Sigmoid colon (tissue), 6 donors: ENCODE measurements at regions not wholly inside any gene's neighbourhood (a gene's known extent, or its start where the extent isn't known, plus 50 kb on each side); places are given as distances from the start of the nearest gene placed in this dataset.

Experiments used
- DNase-seq: peaks from one replicate; pipeline ENCODE4 v3.0.0-alpha.2; 2019
- H3K27ac ChIP-seq, 4 donors: fragments of 200-600 bp; sonication (generic); one replicate each; pipeline ENCODE4 v1.5.1; 2016 to 2019; ENCODE audit warnings: mild to moderate bottlenecking in 1 of 4
- H3K27me3 ChIP-seq, 3 donors: fragments of 200-600 bp; sonication (generic); one replicate each; pipeline ENCODE4 v1.5.1; 2019; ENCODE audit warnings: mild to moderate bottlenecking in 1 of 3
- H3K36me3 ChIP-seq, 4 donors: fragments of 200-600 bp; sonication (generic); one replicate each; pipeline ENCODE4 v1.5.1; 2016 to 2019
- H3K4me1 ChIP-seq, 4 donors: fragments of 200-600 bp; sonication (generic); one replicate each; pipeline ENCODE4 v1.5.1; 2017 to 2019
- H3K4me3 ChIP-seq, 4 donors: fragments of 200-600 bp; sonication (generic); one replicate each; pipeline ENCODE4 v1.5.1; 2017 to 2019; ENCODE audit warnings: mild to moderate bottlenecking in 2 of 4, moderate library complexity in 1 of 4
- H3K9me3 ChIP-seq, 4 donors: fragments of 200-600 bp in 3 of 4; sonication (generic) in 3 of 4; one replicate each; pipeline versions ENCODE4 v1.5.1 to v1.6.1; 2013 to 2019
- EP300 ChIP-seq, 4 donors: sonication (generic); formaldehyde crosslinking; IDR thresholded peaks; one replicate each; pipeline ENCODE4 v1.6.1; 2017; ENCODE audit warnings: antibody characterized with exemption in 4 of 4
- POLR2A ChIP-seq, 2 donors: fragments of 450-650 bp; IDR thresholded peaks; one replicate each; pipeline ENCODE4 v1.6.1; 2016; ENCODE audit warnings: antibody characterized with exemption in 2 of 2, mild to moderate bottlenecking in 2 of 2, moderate library complexity in 2 of 2
- POLR2AphosphoS5 ChIP-seq, 4 donors: sonication (generic); formaldehyde crosslinking; IDR thresholded peaks; one replicate each; pipeline ENCODE4 v1.6.1; 2017; ENCODE audit warnings: antibody characterized with exemption in 4 of 4
- WGBS, 2 donors: extraction: QIAGEN DNeasy Blood & Tissue Kit; methylation state at CpG; one replicate each; pipeline ENCODE4 v1.1.7; 2013; 5-methylcytosine and 5-hydroxymethylcytosine counted together
- intact Hi-C: fragments of 100-400 bp; cut with DNase I; formaldehyde crosslinking; loops from one replicate; pipeline ENCODE4 v1.15.1; 2023
- TF ChIP-seq, protein P1 (sequence below), 4 experiments: fragments of 450-650 bp in 3 of 4; fragments of 200-600 bp in 1 of 4; IDR thresholded peaks; one replicate each; pipeline ENCODE4 v1.5.1; 2016 to 2019; ENCODE audit warnings: antibody characterized with exemption in 4 of 4, mild to moderate bottlenecking in 3 of 4, moderate library complexity in 2 of 4
- donor health status: healthy with polysubstance abuse.
- donor health status: healthy.

DNA sequence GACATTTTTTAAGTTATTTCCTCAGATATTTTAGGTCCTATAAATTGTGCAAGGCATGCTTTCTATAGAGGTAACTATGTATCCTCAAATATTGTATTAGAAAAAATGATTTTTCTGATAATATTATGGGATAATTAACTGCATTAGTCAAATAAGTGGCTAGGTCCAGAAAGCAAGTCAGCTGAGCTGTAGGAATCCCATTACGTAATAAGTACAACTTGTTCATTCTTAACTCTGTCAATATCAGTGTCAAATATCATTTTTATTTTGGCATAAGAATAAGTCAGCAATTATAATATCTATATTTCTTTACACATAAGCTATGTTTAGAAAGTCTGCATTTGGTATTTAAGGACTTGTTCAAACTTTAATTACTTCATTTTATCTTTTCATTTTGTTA is 830.9 kb upstream of the GJE1 start:
- intact Hi-C loops, result no loop called here
- Histone ChIP-seq H3K4me3 (no peak overlapping the region), H3K9me3 (no peaks in the 10 kb centered on the region), H3K4me1 (no peaks in the 10 kb centered on the region), H3K36me3 (no peaks in the 10 kb centered on the region), H3K27ac (no peak overlapping the region), H3K27me3 (no peaks in the 10 kb centered on the region)
- no peak for DNase-seq
- WGBS, 2 donors, result 83 to 90% methylated on average over 1 of the region's 1 CpG
- TF ChIP-seq, protein P1, sequence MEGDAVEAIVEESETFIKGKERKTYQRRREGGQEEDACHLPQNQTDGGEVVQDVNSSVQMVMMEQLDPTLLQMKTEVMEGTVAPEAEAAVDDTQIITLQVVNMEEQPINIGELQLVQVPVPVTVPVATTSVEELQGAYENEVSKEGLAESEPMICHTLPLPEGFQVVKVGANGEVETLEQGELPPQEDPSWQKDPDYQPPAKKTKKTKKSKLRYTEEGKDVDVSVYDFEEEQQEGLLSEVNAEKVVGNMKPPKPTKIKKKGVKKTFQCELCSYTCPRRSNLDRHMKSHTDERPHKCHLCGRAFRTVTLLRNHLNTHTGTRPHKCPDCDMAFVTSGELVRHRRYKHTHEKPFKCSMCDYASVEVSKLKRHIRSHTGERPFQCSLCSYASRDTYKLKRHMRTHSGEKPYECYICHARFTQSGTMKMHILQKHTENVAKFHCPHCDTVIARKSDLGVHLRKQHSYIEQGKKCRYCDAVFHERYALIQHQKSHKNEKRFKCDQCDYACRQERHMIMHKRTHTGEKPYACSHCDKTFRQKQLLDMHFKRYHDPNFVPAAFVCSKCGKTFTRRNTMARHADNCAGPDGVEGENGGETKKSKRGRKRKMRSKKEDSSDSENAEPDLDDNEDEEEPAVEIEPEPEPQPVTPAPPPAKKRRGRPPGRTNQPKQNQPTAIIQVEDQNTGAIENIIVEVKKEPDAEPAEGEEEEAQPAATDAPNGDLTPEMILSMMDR (IDR thresholded peaks at IDR 0.05), result no peak
- TF ChIP-seq POLR2A (IDR thresholded peaks at IDR 0.05) (no peak), POLR2AphosphoS5 (IDR thresholded peaks at IDR 0.05) (no peak), EP300 (IDR thresholded peaks at IDR 0.05) (no peak)

DNA sequence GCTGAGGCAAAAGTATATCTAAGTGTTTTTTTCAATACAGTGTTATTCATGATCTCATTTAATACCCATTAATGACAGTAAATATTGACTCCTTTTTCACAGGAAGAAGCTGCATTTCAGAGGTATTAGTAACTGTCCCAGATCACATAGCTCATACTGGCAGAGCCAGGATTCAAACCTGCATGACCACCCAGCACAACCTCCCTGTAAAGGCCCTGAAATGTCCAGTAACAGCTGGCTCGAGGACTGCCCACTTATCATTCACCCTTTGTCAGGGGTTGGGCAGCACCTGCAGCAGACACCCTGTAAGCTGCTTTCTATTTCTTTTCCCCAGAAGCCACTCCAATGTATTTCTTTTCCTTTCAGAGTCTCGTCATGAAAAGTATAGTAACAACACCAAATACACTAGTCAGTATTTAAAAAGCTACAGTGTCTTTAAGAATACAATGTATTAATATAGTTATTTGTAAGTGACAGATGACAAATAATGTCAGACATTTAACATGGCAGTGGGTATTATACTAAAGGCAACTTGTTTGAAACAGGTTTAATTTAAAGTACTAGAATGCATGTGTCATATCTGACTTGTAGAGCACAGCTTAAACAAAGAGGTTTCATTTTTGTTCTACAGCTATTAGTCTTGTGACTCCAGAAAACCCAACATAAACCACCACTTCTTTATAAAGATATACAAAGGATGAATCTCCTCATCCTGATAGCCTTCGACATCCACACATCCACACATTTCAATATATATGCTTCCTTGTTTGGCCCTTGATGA is 841.6 kb upstream of the GJE1 start:
- no peak for DNase-seq
- Histone ChIP-seq H3K4me3 (no peak overlapping the region), H3K9me3 (peaks cover 0 to 4% (median 0%) of the 10 kb centered on the region in 4 donors), H3K4me1 (no peaks in the 10 kb centered on the region), H3K36me3 (no peaks in the 10 kb centered on the region), H3K27ac (no peak overlapping the region), H3K27me3 (no peaks in the 10 kb centered on the region)
- intact Hi-C loops, result no loop called here
- TF ChIP-seq POLR2A (IDR thresholded peaks at IDR 0.05) (no peak), POLR2AphosphoS5 (IDR thresholded peaks at IDR 0.05) (no peak)
- WGBS, 2 donors, result 73 to 81% methylated on average over 3 of the region's 3 CpGs

DNA sequence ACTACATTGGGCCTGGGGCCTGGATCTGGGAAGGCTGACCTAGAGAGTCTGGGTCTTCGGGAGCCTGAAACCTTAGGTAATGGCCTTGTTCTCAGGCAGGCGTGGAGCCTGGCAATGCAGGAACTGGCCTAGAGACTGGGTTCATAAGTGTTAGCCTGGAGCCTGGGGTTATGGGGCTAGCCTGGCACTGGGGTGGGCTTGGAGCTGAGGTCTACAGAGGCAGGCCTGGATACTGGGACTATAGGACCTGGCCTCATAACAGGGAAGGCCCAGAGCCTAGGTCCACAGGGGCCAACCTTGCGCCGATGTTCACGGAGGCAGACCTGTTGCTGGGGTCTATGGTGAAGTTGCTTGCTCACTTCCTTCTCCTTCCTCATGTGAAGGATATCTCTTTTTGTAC is 843.8 kb upstream of the GJE1 start:
- no peak overlapping the region for H3K4me3 ChIP-seq
- TF ChIP-seq POLR2A (IDR thresholded peaks at IDR 0.05), result no peak
- TF ChIP-seq POLR2AphosphoS5 (IDR thresholded peaks at IDR 0.05), result no peak
- TF ChIP-seq, protein P1 (IDR thresholded peaks at IDR 0.05), result no peak
- TF ChIP-seq EP300 (IDR thresholded peaks at IDR 0.05), result no peak
- peaks cover 0 to 4% (median 0%) of the 10 kb centered on the region in 4 donors for H3K9me3 ChIP-seq
- WGBS, 2 donors, result 92 to 95% methylated on average over 5 of the region's 5 CpGs
- DNase-seq, result no peak
- intact Hi-C loops, result no loop called here
- H3K36me3 ChIP-seq, result no peaks in the 10 kb centered on the region
- H3K4me1 ChIP-seq, result no peaks in the 10 kb centered on the region
- H3K27ac ChIP-seq, result no peak overlapping the region
- no peaks in the 10 kb centered on the region for H3K27me3 ChIP-seq

DNA sequence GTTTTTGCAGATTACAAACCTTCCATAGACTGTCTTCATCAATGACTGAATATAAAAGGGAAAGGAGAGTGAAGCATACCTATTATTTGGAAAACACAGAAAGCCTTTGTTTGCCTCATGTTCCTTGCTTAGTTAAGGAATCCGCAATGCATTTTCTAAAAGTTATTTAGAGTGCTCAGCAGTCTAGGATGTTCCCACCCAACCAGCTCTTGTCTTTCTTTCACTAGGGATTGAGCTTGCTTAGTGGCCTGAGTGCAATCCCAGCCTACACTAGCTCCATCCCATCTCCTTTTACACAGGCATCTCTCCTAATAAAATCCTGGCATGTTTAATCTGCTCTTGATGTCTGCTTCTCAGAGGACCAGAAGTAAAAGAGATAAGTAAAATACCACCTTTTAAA is 850.5 kb upstream of the GJE1 start:
- DNase-seq, result no peak
- intact Hi-C loops, result no loop called here
- WGBS, 2 donors, result 91 to 94% methylated on average over 1 of the region's 1 CpG
- TF ChIP-seq POLR2A (IDR thresholded peaks at IDR 0.05), result no peak
- no peak for TF ChIP-seq POLR2AphosphoS5 (IDR thresholded peaks at IDR 0.05)
- TF ChIP-seq, protein P1 (IDR thresholded peaks at IDR 0.05), result no peak
- no peak for TF ChIP-seq EP300 (IDR thresholded peaks at IDR 0.05)
- H3K4me1 ChIP-seq, result no peaks in the 10 kb centered on the region
- H3K27me3 ChIP-seq, result no peaks in the 10 kb centered on the region
- no peak overlapping the region for H3K27ac ChIP-seq
- no peaks in the 10 kb centered on the region for H3K36me3 ChIP-seq
- no peak overlapping the region for H3K4me3 ChIP-seq
- no peaks in the 10 kb centered on the region for H3K9me3 ChIP-seq

DNA sequence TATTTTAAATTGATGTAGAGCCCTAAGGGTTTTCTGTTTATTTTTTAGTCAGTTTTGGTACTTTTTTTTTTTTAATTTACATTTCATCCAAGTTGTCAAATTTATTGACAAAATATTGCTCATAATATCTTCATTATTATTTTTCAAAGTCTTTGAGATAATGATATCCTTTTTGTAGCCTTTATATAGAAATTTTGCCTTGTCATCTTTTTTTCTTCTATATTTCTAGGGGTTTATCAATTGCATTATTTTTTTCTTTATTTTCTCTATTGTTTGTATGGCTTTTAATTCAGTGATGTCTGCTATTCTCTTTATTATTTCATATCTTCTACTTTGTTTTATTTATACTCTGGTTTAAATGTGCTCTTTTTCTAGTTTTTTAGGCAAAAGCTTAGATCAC is 863.0 kb upstream of the GJE1 start:
- H3K9me3 ChIP-seq, result no peaks in the 10 kb centered on the region
- no peaks in the 10 kb centered on the region for H3K27me3 ChIP-seq
- no peak overlapping the region for H3K27ac ChIP-seq
- no peak for DNase-seq
- intact Hi-C loops, result no loop called here
- no peaks in the 10 kb centered on the region for H3K4me1 ChIP-seq
- H3K36me3 ChIP-seq, result no peaks in the 10 kb centered on the region
- H3K4me3 ChIP-seq, result no peak overlapping the region
- TF ChIP-seq, protein P1 (IDR thresholded peaks at IDR 0.05), result no peak
- TF ChIP-seq POLR2A (IDR thresholded peaks at IDR 0.05) (no peak), EP300 (IDR thresholded peaks at IDR 0.05) (no peak), POLR2AphosphoS5 (IDR thresholded peaks at IDR 0.05) (no peak)
